Liver (tissue), 8 donors: ENCODE measurements at regions not wholly inside any gene's neighbourhood (a gene's known extent, or its start where the extent isn't known, plus 50 kb on each side); places are given as distances from the start of the nearest gene placed in this dataset.

Source experiments
- DNase-seq: peaks from one replicate; pipeline ENCODE4 v3.0.0-alpha.2; 2017; ENCODE audit warnings: low spot score
- H3K27ac ChIP-seq, 2 donors: one replicate each; pipeline ENCODE4 v1.7.0; 2013; ENCODE audit warnings: inconsistent platforms in 2 of 2, low read length in 2 of 2, control low read depth in 1 of 2, low read depth in 1 of 2, mild to moderate bottlenecking in 1 of 2
- H3K27me3 ChIP-seq, 4 donors: one replicate each; pipeline versions ENCODE4 v1.6.1 to v1.7.0; 2013; ENCODE audit warnings: low read length in 3 of 4, inconsistent platforms in 1 of 4, mild to moderate bottlenecking in 1 of 4, moderate library complexity in 1 of 4; ENCODE audit not compliant: control insufficient read depth in 4 of 4, insufficient read depth in 4 of 4
- H3K36me3 ChIP-seq, 4 donors: one replicate each; pipeline versions ENCODE4 v1.6.1 to v1.7.0; 2013; ENCODE audit warnings: low read length in 3 of 4, mild to moderate bottlenecking in 3 of 4, low read depth in 1 of 4, moderate library complexity in 1 of 4; ENCODE audit not compliant: control insufficient read depth in 4 of 4, insufficient read depth in 3 of 4
- H3K4me1 ChIP-seq, 4 donors: one replicate each; pipeline versions ENCODE4 v1.6.1 to v1.7.0; 2013; ENCODE audit warnings: low read length in 3 of 4, mild to moderate bottlenecking in 3 of 4, moderate library complexity in 1 of 4; ENCODE audit not compliant: control insufficient read depth in 4 of 4, insufficient read depth in 4 of 4
- H3K4me3 ChIP-seq, 3 donors: one replicate each; pipeline versions ENCODE4 v1.6.1 to v1.7.0; 2013; ENCODE audit warnings: low read length in 3 of 3, control low read depth in 1 of 3, low read depth in 1 of 3, mild to moderate bottlenecking in 1 of 3
- H3K9ac ChIP-seq, 2 donors: one replicate each; pipeline ENCODE4 v1.7.0; 2013; ENCODE audit warnings: low read length in 2 of 2, mild to moderate bottlenecking in 2 of 2, moderate library complexity in 2 of 2, control low read depth in 1 of 2, low read depth in 1 of 2
- H3K9me3 ChIP-seq, 4 donors: one replicate each; pipeline versions ENCODE4 v1.6.1 to v1.7.0; 2013; ENCODE audit warnings: low read length in 3 of 4; ENCODE audit not compliant: control insufficient read depth in 4 of 4
- CTCF ChIP-seq: fragments of 150-350 bp; IDR thresholded peaks from 2 replicates; pipeline ENCODE4 v1.5.1; 2017; ENCODE audit warnings: improper control_type of control experiment, low read depth, low read length; ENCODE audit not compliant: missing input control
- EGR1 ChIP-seq, 2 donors: IDR thresholded peaks; 2 replicates each; pipeline ENCODE4 v1.6.1; 2016 to 2018; ENCODE audit warnings: antibody characterized with exemption in 2 of 2, low read depth in 2 of 2
- FOXA1 ChIP-seq: IDR thresholded peaks from 2 replicates; pipeline ENCODE4 v1.6.1; 2016; ENCODE audit warnings: antibody characterized with exemption
- GABPA ChIP-seq, 2 donors: IDR thresholded peaks in 1 of 2; conservative IDR thresholded peaks in 1 of 2; 2 replicates each; pipeline ENCODE4 v1.6.1; 2016; ENCODE audit warnings: antibody characterized with exemption in 2 of 2, mild to moderate bottlenecking in 1 of 2, moderate library complexity in 1 of 2
- HNF4A ChIP-seq, 2 donors: conservative IDR thresholded peaks; 2 replicates each; pipeline ENCODE4 v1.6.1; 2016; ENCODE audit warnings: antibody characterized with exemption in 2 of 2, mild to moderate bottlenecking in 2 of 2
- HNF4G ChIP-seq: IDR thresholded peaks from 2 replicates; pipeline ENCODE4 v1.6.1; 2016; ENCODE audit warnings: antibody characterized with exemption
- JUND ChIP-seq, 2 donors: IDR thresholded peaks; 2 replicates each; pipeline ENCODE4 v1.6.1; 2016; ENCODE audit warnings: antibody characterized with exemption in 2 of 2
- MAX ChIP-seq: IDR thresholded peaks from 2 replicates; pipeline ENCODE4 v1.6.1; 2016; ENCODE audit warnings: antibody characterized with exemption
- NR2F2 ChIP-seq: IDR thresholded peaks from 2 replicates; pipeline ENCODE4 v1.6.1; 2016; ENCODE audit warnings: antibody characterized with exemption
- RAD21 ChIP-seq, 2 donors: IDR thresholded peaks; 2 replicates each; pipeline ENCODE4 v1.6.1; 2016; ENCODE audit warnings: antibody characterized with exemption in 2 of 2, mild to moderate bottlenecking in 2 of 2
- RXRA ChIP-seq, 2 donors: IDR thresholded peaks; 2 replicates each; pipeline ENCODE4 v1.6.1; 2017 to 2018; ENCODE audit warnings: antibody characterized with exemption in 2 of 2, mild to moderate bottlenecking in 1 of 2
- SP1 ChIP-seq: IDR thresholded peaks from 2 replicates; pipeline ENCODE4 v1.6.1; 2018; ENCODE audit warnings: antibody characterized with exemption, mild to moderate bottlenecking
- TAF1 ChIP-seq: conservative IDR thresholded peaks from 2 replicates; pipeline ENCODE4 v1.6.1; 2016; ENCODE audit warnings: antibody characterized with exemption, mild to moderate bottlenecking
- YY1 ChIP-seq: IDR thresholded peaks from 2 replicates; pipeline ENCODE4 v1.6.1; 2016; ENCODE audit warnings: antibody characterized with exemption, mild to moderate bottlenecking
- WGBS: extraction: QIAGEN DNeasy Blood & Tissue Kit; methylation state at CpG from one replicate; pipeline ENCODE4 v1.1.7; 2013; 5-methylcytosine and 5-hydroxymethylcytosine counted together
- TF ChIP-seq, protein P1 (sequence below): IDR thresholded peaks from 2 replicates; pipeline ENCODE4 v1.6.1; 2016; ENCODE audit warnings: antibody characterized with exemption, mild to moderate bottlenecking
- TF ChIP-seq, protein P2 (sequence below): IDR thresholded peaks from 2 replicates; pipeline ENCODE4 v1.6.1; 2016; ENCODE audit warnings: antibody characterized with exemption
- TF ChIP-seq, protein P3 (sequence below): IDR thresholded peaks from 2 replicates; pipeline ENCODE4 v1.6.1; 2016; ENCODE audit warnings: antibody characterized with exemption
- donor health status: healthy.
- donor health status: healthy.
- donor health status: healthy.
- donor health status: healthy.
- donor health status: healthy.

DNA sequence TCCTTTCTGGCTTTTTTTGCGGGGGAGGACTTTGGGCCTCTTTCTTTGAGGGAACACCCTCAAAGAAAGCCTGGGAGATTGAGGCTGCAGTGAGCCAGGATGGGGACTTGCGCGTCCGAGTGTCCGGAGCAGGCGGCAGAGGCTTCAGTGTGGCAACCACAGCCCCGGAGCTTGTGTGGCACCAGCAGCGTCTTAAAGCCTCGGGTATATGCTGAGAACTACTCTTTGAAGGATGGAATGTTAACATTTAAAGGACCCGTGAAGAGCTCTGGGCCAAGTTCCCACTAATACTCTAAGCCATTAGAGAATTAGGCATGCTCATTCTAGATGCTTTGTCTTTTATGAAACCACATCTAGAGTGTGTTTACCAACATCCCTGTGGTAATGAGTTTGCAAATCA, 168.2 kb downstream of the SEPTIN7 start (continued):
- TF ChIP-seq CTCF (no peak), HNF4A (conservative IDR thresholded peaks at IDR 0.05) (no peak), FOXA1 (no peak), YY1 (no peak)

GRCh38 chr7:35970458-35970857, 169.6 kb downstream of the SEPTIN7 start:
- TF ChIP-seq RAD21 (IDR thresholded peaks at IDR 0.05) = no peak
- TF ChIP-seq, protein P1, sequence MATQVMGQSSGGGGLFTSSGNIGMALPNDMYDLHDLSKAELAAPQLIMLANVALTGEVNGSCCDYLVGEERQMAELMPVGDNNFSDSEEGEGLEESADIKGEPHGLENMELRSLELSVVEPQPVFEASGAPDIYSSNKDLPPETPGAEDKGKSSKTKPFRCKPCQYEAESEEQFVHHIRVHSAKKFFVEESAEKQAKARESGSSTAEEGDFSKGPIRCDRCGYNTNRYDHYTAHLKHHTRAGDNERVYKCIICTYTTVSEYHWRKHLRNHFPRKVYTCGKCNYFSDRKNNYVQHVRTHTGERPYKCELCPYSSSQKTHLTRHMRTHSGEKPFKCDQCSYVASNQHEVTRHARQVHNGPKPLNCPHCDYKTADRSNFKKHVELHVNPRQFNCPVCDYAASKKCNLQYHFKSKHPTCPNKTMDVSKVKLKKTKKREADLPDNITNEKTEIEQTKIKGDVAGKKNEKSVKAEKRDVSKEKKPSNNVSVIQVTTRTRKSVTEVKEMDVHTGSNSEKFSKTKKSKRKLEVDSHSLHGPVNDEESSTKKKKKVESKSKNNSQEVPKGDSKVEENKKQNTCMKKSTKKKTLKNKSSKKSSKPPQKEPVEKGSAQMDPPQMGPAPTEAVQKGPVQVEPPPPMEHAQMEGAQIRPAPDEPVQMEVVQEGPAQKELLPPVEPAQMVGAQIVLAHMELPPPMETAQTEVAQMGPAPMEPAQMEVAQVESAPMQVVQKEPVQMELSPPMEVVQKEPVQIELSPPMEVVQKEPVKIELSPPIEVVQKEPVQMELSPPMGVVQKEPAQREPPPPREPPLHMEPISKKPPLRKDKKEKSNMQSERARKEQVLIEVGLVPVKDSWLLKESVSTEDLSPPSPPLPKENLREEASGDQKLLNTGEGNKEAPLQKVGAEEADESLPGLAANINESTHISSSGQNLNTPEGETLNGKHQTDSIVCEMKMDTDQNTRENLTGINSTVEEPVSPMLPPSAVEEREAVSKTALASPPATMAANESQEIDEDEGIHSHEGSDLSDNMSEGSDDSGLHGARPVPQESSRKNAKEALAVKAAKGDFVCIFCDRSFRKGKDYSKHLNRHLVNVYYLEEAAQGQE = no peak
- TF ChIP-seq, protein P2, sequence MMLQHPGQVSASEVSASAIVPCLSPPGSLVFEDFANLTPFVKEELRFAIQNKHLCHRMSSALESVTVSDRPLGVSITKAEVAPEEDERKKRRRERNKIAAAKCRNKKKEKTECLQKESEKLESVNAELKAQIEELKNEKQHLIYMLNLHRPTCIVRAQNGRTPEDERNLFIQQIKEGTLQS = no peak
- no peak for TF ChIP-seq RXRA (IDR thresholded peaks at IDR 0.05)
- TF ChIP-seq CTCF = no peak
- no peak for TF ChIP-seq JUND (IDR thresholded peaks at IDR 0.05)
- no peak for TF ChIP-seq TAF1
- no peak for TF ChIP-seq NR2F2
- no peak for TF ChIP-seq YY1
- TF ChIP-seq GABPA (IDR thresholded peaks at IDR 0.05 in 1 of 2, conservative IDR thresholded peaks at IDR 0.05 in 1 of 2) = no peak
- TF ChIP-seq, protein P3, sequence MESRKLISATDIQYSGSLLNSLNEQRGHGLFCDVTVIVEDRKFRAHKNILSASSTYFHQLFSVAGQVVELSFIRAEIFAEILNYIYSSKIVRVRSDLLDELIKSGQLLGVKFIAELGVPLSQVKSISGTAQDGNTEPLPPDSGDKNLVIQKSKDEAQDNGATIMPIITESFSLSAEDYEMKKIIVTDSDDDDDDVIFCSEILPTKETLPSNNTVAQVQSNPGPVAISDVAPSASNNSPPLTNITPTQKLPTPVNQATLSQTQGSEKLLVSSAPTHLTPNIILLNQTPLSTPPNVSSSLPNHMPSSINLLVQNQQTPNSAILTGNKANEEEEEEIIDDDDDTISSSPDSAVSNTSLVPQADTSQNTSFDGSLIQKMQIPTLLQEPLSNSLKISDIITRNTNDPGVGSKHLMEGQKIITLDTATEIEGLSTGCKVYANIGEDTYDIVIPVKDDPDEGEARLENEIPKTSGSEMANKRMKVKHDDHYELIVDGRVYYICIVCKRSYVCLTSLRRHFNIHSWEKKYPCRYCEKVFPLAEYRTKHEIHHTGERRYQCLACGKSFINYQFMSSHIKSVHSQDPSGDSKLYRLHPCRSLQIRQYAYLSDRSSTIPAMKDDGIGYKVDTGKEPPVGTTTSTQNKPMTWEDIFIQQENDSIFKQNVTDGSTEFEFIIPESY = no peak
- no peak for TF ChIP-seq HNF4G
- no peak for TF ChIP-seq FOXA1
- TF ChIP-seq SP1 = no peak
- no peak for TF ChIP-seq MAX
- no peak for TF ChIP-seq EGR1 (IDR thresholded peaks at IDR 0.05; ENCODE audit: low read depth in 2 of 2)
- Histone ChIP-seq H3K27ac (no peak overlapping the region), H3K4me3 (no peak overlapping the region), H3K27me3 (peaks cover 0 to 3% (median 0%) of the 10 kb centered on the region in 4 donors), H3K4me1 (peaks cover 0 to 9% (median 4%) of the 10 kb centered on the region in 4 donors), H3K9me3 (no peaks in the 10 kb centered on the region), H3K9ac (no peak overlapping the region), H3K36me3 (no peaks in the 10 kb centered on the region)
- over 99% methylated on average over 2 of the region's 2 CpGs for WGBS
- no peak for DNase-seq
